ENCODE measurements at regions not wholly inside any gene's neighbourhood (a gene's known extent, or its start where the extent isn't known, plus 50 kb on each side); places are given as distances from the start of the nearest gene placed in this dataset.

GRCh38 chr4:11497212-11497806 lies 68.6 kb upstream of the HS3ST1 start:
- DNase-seq: no peak
- no peak overlapping the region for H3K4me3 ChIP-seq (ENCODE audit: low read depth, low read length)
- peaks cover 6% of the 10 kb centered on the region for H3K9me3 ChIP-seq (ENCODE audit: severe bottlenecking)
- H3K36me3 ChIP-seq: no peaks in the 10 kb centered on the region
- no peaks in the 10 kb centered on the region for H3K27me3 ChIP-seq (ENCODE audit: insufficient read depth, low read depth, severe bottlenecking)
- TF ChIP-seq CTCF (IDR thresholded peaks at IDR 0.05; ENCODE audit: low read depth, low read length): peak; percentile 16; the same call in 1 of the 2 replicates
- no peak overlapping the region for H3K27ac ChIP-seq

GRCh38 chr4:11496351-11496829 lies 67.7 kb upstream of the HS3ST1 start:
- no peak overlapping the region for H3K27ac ChIP-seq
- no peak for DNase-seq
- no peaks in the 10 kb centered on the region for H3K27me3 ChIP-seq (ENCODE audit: insufficient read depth, low read depth, severe bottlenecking)
- no peak for TF ChIP-seq CTCF (IDR thresholded peaks at IDR 0.05; ENCODE audit: low read depth, low read length)
- no peak overlapping the region for H3K4me3 ChIP-seq (ENCODE audit: low read depth, low read length)
- peaks cover 6% of the 10 kb centered on the region for H3K9me3 ChIP-seq (ENCODE audit: severe bottlenecking)
- no peaks in the 10 kb centered on the region for H3K36me3 ChIP-seq

- no peak for DNase-seq
- H3K27ac ChIP-seq: no peak overlapping the region
- no peaks in the 10 kb centered on the region for H3K27me3 ChIP-seq (ENCODE audit: insufficient read depth, low read depth, severe bottlenecking)
- H3K4me3 ChIP-seq (ENCODE audit: low read depth, low read length): no peak overlapping the region
- no peaks in the 10 kb centered on the region for H3K36me3 ChIP-seq
- TF ChIP-seq CTCF (IDR thresholded peaks at IDR 0.05; ENCODE audit: low read depth, low read length): no peak
- H3K9me3 ChIP-seq (ENCODE audit: severe bottlenecking): peaks cover 6% of the 10 kb centered on the region
These were observed 67.1 kb upstream of the HS3ST1 start for GRCh38 chr4:11495818-11496217.

- no peak for DNase-seq
- Histone ChIP-seq H3K27me3 (ENCODE audit: insufficient read depth, low read depth, severe bottlenecking) (no peaks in the 10 kb centered on the region), H3K36me3 (no peaks in the 10 kb centered on the region), H3K9me3 (ENCODE audit: severe bottlenecking) (peaks cover 6% of the 10 kb centered on the region), H3K27ac (no peak overlapping the region), H3K4me3 (ENCODE audit: low read depth, low read length) (no peak overlapping the region)
- no peak for TF ChIP-seq CTCF (IDR thresholded peaks at IDR 0.05; ENCODE audit: low read depth, low read length)
These were observed 66.6 kb upstream of the HS3ST1 start for GRCh38 chr4:11495291-11495690.

- Histone ChIP-seq H3K27me3 (ENCODE audit: insufficient read depth, low read depth, severe bottlenecking) (no peaks in the 10 kb centered on the region), H3K4me3 (ENCODE audit: low read depth, low read length) (no peak overlapping the region), H3K9me3 (ENCODE audit: severe bottlenecking) (peaks cover 6% of the 10 kb centered on the region), H3K27ac (no peak overlapping the region), H3K36me3 (no peaks in the 10 kb centered on the region)
- DNase-seq: no peak
- TF ChIP-seq CTCF (IDR thresholded peaks at IDR 0.05; ENCODE audit: low read depth, low read length): no peak
These were observed 65.5 kb upstream of the HS3ST1 start for GRCh38 chr4:11494232-11494631.
